Uterus (tissue), 3 donors: ENCODE measurements at regions not wholly inside any gene's neighbourhood (a gene's known extent, or its start where the extent isn't known, plus 50 kb on each side); places are given as distances from the start of the nearest gene placed in this dataset.

Experiments
- DNase-seq, 2 donors: peaks; one replicate each; pipeline ENCODE4 v3.0.0-alpha.2; 2019 to 2020
- H3K27ac ChIP-seq, 2 donors: fragments of 200-600 bp; sonication (generic); 1 replicate in 1 of 2; 2 replicates in 1 of 2; pipeline ENCODE4 v1.5.1; 2016 to 2018
- H3K27me3 ChIP-seq, 2 donors: fragments of 200-600 bp; sonication (generic); one replicate each; pipeline ENCODE4 v1.5.1; 2018 to 2019; ENCODE audit warnings: control low read depth in 1 of 2
- H3K36me3 ChIP-seq, 2 donors: fragments of 200-600 bp; sonication (generic); one replicate each; pipeline ENCODE4 v1.5.1; 2019; ENCODE audit warnings: control low read depth in 1 of 2
- H3K4me1 ChIP-seq, 2 donors: fragments of 200-600 bp; sonication (generic); one replicate each; pipeline ENCODE4 v1.5.1; 2018 to 2019; ENCODE audit warnings: control low read depth in 1 of 2
- H3K4me3 ChIP-seq, 2 donors: fragments of 200-600 bp; sonication (generic); 1 replicate in 1 of 2; 2 replicates in 1 of 2; pipeline ENCODE4 v1.5.1; 2018 to 2019; ENCODE audit warnings: mild to moderate bottlenecking in 1 of 2
- H3K9me3 ChIP-seq, 2 donors: fragments of 200-600 bp; sonication (generic); one replicate each; pipeline ENCODE4 v1.5.1; 2019; ENCODE audit warnings: control low read depth in 1 of 2
- POLR2A ChIP-seq, 2 donors: fragments of 450-650 bp; IDR thresholded peaks; one replicate each; pipeline ENCODE4 v1.6.1; 2016; ENCODE audit warnings: antibody characterized with exemption in 2 of 2, mild to moderate bottlenecking in 1 of 2, moderate library complexity in 1 of 2
- intact Hi-C: fragments of 100-400 bp; cut with DNase I; formaldehyde crosslinking; loops from one replicate; pipeline ENCODE4 v1.15.1; 2023; ENCODE audit warnings: low total_unique reads
- TF ChIP-seq, protein P1 (sequence below), 4 experiments: fragments of 200-600 bp in 2 of 4; fragments of 450-650 bp in 2 of 4; sonication (generic) in 2 of 4; IDR thresholded peaks; one replicate each; pipeline ENCODE4 v1.5.1; 2016 to 2019; ENCODE audit warnings: antibody characterized with exemption in 4 of 4, mild to moderate bottlenecking in 2 of 4, moderate library complexity in 1 of 4
- donor health status: DM: yes; HTN: yes; CAD: no.

DNA sequence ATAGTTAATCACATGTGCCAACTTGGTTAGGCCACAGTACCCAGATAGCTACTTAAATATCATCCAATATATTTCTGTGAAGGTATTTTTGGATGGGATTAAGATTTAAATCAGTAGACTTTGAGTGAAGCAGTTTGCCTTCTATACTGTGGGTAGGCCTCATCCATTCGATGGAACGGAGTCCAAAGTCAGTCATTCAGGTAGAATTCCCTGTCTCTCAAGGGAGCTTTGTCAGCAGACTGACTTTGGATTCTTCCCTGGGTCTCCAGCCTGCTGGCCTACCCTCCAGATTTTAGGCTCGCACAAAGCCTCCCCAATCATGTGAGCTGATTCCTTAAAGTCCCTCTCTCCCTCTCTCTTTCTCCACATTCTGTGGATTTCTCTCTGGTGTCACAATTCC is 145.1 kb upstream of the MAGI3 start:
- no peaks in the 10 kb centered on the region for H3K9me3 ChIP-seq
- H3K4me1 ChIP-seq: no peaks in the 10 kb centered on the region
- H3K36me3 ChIP-seq: no peaks in the 10 kb centered on the region
- no peak for DNase-seq
- intact Hi-C loops: no loop called here
- no peaks in the 10 kb centered on the region for H3K27me3 ChIP-seq
- H3K4me3 ChIP-seq: no peak overlapping the region
- no peak overlapping the region for H3K27ac ChIP-seq
- TF ChIP-seq, protein P1, sequence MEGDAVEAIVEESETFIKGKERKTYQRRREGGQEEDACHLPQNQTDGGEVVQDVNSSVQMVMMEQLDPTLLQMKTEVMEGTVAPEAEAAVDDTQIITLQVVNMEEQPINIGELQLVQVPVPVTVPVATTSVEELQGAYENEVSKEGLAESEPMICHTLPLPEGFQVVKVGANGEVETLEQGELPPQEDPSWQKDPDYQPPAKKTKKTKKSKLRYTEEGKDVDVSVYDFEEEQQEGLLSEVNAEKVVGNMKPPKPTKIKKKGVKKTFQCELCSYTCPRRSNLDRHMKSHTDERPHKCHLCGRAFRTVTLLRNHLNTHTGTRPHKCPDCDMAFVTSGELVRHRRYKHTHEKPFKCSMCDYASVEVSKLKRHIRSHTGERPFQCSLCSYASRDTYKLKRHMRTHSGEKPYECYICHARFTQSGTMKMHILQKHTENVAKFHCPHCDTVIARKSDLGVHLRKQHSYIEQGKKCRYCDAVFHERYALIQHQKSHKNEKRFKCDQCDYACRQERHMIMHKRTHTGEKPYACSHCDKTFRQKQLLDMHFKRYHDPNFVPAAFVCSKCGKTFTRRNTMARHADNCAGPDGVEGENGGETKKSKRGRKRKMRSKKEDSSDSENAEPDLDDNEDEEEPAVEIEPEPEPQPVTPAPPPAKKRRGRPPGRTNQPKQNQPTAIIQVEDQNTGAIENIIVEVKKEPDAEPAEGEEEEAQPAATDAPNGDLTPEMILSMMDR (IDR thresholded peaks at IDR 0.05): no peak
- TF ChIP-seq POLR2A (IDR thresholded peaks at IDR 0.05): no peak

DNA sequence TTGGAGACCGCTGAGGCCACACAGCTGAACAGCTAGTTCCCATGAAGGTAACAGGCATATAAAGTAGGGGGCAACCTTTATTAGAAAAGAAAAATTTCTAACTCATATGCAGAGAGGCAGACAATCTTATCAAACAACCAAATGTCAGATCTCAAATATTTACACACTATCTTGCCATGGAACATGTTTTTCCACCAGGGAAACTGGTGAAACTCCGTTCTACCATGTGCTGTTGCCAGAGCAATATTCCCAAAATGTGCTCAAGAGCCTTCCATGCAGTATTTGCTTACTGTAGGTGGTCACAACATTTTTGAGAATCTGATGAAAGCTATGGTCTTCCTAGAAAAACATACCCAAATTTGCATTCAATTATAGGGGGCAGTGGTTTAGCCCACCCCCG is 143.4 kb upstream of the MAGI3 start:
- Histone ChIP-seq H3K4me1 (no peaks in the 10 kb centered on the region), H3K27ac (no peak overlapping the region), H3K4me3 (no peak overlapping the region), H3K36me3 (no peaks in the 10 kb centered on the region), H3K9me3 (no peaks in the 10 kb centered on the region), H3K27me3 (no peaks in the 10 kb centered on the region)
- TF ChIP-seq, protein P1 (IDR thresholded peaks at IDR 0.05): no peak
- TF ChIP-seq POLR2A (IDR thresholded peaks at IDR 0.05): no peak
- intact Hi-C loops: no loop called here
- DNase-seq: no peak

DNA sequence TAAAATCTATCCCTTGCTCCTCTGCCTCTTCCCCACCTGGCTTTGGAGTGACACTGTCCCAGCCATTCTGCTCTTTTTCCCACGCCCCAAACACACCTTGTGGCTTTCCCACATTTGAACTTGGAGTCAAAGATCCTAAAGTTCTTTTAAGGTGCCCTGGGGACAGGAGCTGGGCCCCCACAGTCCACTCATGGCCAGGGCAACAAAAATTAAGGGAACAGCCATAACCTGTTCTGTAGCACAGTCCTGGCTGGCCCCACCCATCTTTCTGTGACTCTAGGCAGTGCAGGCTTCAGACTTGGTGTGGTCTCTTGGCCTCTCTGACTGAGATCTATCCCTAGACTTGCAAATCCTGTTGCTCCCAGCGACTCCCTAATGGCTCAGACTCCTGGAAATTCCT is 143.0 kb upstream of the MAGI3 start:
- Histone ChIP-seq H3K27me3 (no peaks in the 10 kb centered on the region), H3K4me3 (no peak overlapping the region), H3K9me3 (no peaks in the 10 kb centered on the region), H3K36me3 (no peaks in the 10 kb centered on the region), H3K4me1 (no peaks in the 10 kb centered on the region), H3K27ac (no peak overlapping the region)
- no peak for DNase-seq
- intact Hi-C loops: no loop called here
- TF ChIP-seq POLR2A (IDR thresholded peaks at IDR 0.05): no peak
- TF ChIP-seq, protein P1 (IDR thresholded peaks at IDR 0.05): no peak

DNA sequence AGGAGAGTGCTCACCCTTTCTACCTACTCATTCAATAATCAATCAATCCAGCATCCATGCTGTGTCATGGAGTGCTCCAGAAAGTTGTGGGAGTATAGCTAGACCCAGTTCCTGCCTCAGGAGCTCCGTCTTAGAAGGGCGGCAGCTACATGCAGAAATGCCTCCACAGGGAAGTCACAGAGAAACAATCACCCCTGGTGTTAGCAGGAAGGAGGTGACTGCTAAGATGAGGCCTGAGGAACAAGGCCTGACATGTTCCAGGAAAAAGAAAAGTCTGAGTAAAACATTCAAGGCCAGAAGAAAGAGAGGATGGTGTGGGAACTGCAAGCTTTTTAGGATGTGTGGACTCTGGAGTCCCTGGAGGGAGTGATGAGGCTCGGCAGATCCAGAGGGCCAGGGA is 142.5 kb upstream of the MAGI3 start:
- Histone ChIP-seq H3K4me1 (no peaks in the 10 kb centered on the region), H3K9me3 (no peaks in the 10 kb centered on the region), H3K27ac (no peak overlapping the region), H3K4me3 (no peak overlapping the region), H3K36me3 (no peaks in the 10 kb centered on the region), H3K27me3 (no peaks in the 10 kb centered on the region)
- TF ChIP-seq, protein P1 (IDR thresholded peaks at IDR 0.05): no peak
- no peak for TF ChIP-seq POLR2A (IDR thresholded peaks at IDR 0.05)
- no peak for DNase-seq
- intact Hi-C loops: no loop called here

DNA sequence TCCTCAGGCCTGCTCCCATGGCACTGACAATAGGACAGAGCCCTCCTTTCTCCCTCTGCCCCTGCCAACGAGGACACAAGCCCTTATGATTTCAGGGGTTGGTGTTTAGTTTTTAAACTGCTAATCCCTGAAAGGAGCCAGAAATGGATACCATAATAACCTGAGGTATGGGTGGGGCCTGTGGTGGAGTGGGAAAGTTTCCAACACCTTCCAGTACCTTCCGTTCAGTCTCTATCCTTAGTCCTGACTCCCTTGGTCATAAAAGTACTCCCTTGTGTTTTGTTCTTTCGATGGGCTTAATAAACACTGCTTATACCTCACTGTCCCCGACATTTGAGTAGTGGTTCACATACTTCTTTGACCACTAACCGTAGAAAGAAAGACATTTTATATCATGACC is 141.8 kb upstream of the MAGI3 start:
- Histone ChIP-seq H3K36me3 (no peaks in the 10 kb centered on the region), H3K27me3 (no peaks in the 10 kb centered on the region), H3K9me3 (no peaks in the 10 kb centered on the region), H3K4me1 (no peaks in the 10 kb centered on the region), H3K4me3 (no peak overlapping the region), H3K27ac (no peak overlapping the region)
- DNase-seq: no peak
- TF ChIP-seq POLR2A (IDR thresholded peaks at IDR 0.05): no peak
- TF ChIP-seq, protein P1 (IDR thresholded peaks at IDR 0.05): no peak
- intact Hi-C loops: no loop called here
